ENCODE measurements at regions not wholly inside any gene's neighbourhood (a gene's known extent, or its start where the extent isn't known, plus 50 kb on each side); places are given as distances from the start of the nearest gene placed in this dataset.
"Not testable (repeated sequence)": the region's sequence is repeated elsewhere in the genome, so short reads cannot be mapped to it uniquely, and the experiment has no call there.

DNA sequence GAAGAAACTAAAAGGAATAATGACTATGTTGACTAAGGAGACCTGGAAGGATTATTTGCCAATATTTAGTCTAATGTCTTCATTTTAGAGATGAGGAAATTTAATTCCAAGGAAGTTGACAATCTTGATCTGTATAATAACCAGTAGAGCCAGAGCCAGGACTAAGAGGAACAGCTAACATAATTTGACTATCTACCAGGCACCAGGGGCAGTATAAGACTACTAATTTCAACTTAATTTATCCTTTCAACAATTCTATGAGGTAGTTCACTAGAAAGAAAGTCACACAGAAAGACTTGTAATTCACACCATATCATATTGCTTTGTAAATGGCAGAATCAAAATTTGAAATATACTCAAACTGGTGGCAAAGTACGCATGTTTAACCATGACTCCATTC is 273.0 kb upstream of the STXBP5 start:
- H3K27ac ChIP-seq (ENCODE audit: insufficient read depth, low read length): no peak overlapping the region
- TF ChIP-seq EZH2 (IDR thresholded peaks at IDR 0.05; ENCODE audit: low read length, missing control alignments): no peak
- TF ChIP-seq, protein P1, sequence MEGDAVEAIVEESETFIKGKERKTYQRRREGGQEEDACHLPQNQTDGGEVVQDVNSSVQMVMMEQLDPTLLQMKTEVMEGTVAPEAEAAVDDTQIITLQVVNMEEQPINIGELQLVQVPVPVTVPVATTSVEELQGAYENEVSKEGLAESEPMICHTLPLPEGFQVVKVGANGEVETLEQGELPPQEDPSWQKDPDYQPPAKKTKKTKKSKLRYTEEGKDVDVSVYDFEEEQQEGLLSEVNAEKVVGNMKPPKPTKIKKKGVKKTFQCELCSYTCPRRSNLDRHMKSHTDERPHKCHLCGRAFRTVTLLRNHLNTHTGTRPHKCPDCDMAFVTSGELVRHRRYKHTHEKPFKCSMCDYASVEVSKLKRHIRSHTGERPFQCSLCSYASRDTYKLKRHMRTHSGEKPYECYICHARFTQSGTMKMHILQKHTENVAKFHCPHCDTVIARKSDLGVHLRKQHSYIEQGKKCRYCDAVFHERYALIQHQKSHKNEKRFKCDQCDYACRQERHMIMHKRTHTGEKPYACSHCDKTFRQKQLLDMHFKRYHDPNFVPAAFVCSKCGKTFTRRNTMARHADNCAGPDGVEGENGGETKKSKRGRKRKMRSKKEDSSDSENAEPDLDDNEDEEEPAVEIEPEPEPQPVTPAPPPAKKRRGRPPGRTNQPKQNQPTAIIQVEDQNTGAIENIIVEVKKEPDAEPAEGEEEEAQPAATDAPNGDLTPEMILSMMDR (conservative IDR thresholded peaks at IDR 0.05 in 1 of 2, IDR thresholded peaks at IDR 0.05 in 1 of 2; ENCODE audit: low read depth in 1 of 2, low read length in 2 of 2): no peak
- H3K4me1 ChIP-seq (ENCODE audit: control insufficient read depth, extremely low read depth, insufficient read depth, low read length): no peaks in the 10 kb centered on the region
- H3K4me2 ChIP-seq (ENCODE audit: extremely low read depth, insufficient read depth, low read length): no peak overlapping the region
- peak in 1 of 2 donors; percentile 19 for DNase-seq (ENCODE audit: low read depth in 2 of 2)
- H3K4me3 ChIP-seq (replicated peaks in 1 of 4; ENCODE audit: control extremely low read depth in 1 of 4, insufficient read depth in 1 of 4, low read depth in 3 of 4, low read length in 4 of 4): no peak overlapping the region
- no peak overlapping the region for H3K9ac ChIP-seq (ENCODE audit: insufficient read depth, low read length)
- H2AFZ ChIP-seq (ENCODE audit: low read length): no peak overlapping the region
- no peaks in the 10 kb centered on the region for H3K79me2 ChIP-seq (ENCODE audit: control insufficient read depth, insufficient read depth, low read length)
- H3K36me3 ChIP-seq (ENCODE audit: control insufficient read depth, insufficient read depth, low read length): no peaks in the 10 kb centered on the region
- H3K27me3 ChIP-seq (ENCODE audit: control insufficient read depth, insufficient read depth, low read length): no peaks in the 10 kb centered on the region
- no peaks in the 10 kb centered on the region for H3K9me3 ChIP-seq (ENCODE audit: control insufficient read depth, insufficient read depth, low read depth, low read length)
- no peaks in the 10 kb centered on the region for H4K20me1 ChIP-seq (ENCODE audit: control insufficient read depth, extremely low read depth, insufficient read depth, low read length)

DNA sequence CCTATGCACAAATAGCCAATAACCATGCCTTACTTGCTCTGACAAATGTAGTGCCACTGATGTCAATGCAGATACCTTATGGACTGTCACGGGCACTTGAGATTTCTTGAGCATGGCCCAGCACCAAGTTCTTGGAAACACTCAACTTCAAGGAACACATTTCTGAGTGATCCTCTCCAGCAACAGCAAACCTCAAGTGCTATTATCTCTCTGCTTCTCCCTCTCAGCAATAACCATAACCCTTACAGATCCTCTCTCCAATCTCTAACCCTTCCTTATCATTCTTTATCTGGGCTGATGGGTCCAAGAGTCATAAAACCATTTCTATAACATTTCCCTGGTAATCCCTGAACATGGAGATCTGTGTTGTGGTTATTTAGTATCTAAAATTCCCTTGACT is 266.9 kb upstream of the STXBP5 start:
- H3K9me3 ChIP-seq (ENCODE audit: control insufficient read depth, insufficient read depth, low read depth, low read length): no peaks in the 10 kb centered on the region
- no peak overlapping the region for H3K4me2 ChIP-seq (ENCODE audit: extremely low read depth, insufficient read depth, low read length)
- H2AFZ ChIP-seq (ENCODE audit: low read length): no peak overlapping the region
- DNase-seq (ENCODE audit: low read depth in 2 of 2): no peak
- H3K36me3 ChIP-seq (ENCODE audit: control insufficient read depth, insufficient read depth, low read length): no peaks in the 10 kb centered on the region
- no peak overlapping the region for H3K27ac ChIP-seq (ENCODE audit: insufficient read depth, low read length)
- TF ChIP-seq EZH2 (IDR thresholded peaks at IDR 0.05; ENCODE audit: low read length, missing control alignments): no peak
- TF ChIP-seq, protein P1 (conservative IDR thresholded peaks at IDR 0.05 in 1 of 2, IDR thresholded peaks at IDR 0.05 in 1 of 2; ENCODE audit: low read depth in 1 of 2, low read length in 2 of 2): no peak
- no peaks in the 10 kb centered on the region for H4K20me1 ChIP-seq (ENCODE audit: control insufficient read depth, extremely low read depth, insufficient read depth, low read length)
- no peaks in the 10 kb centered on the region for H3K4me1 ChIP-seq (ENCODE audit: control insufficient read depth, extremely low read depth, insufficient read depth, low read length)
- no peak overlapping the region for H3K9ac ChIP-seq (ENCODE audit: insufficient read depth, low read length)
- H3K4me3 ChIP-seq (replicated peaks in 1 of 4; ENCODE audit: control extremely low read depth in 1 of 4, insufficient read depth in 1 of 4, low read depth in 3 of 4, low read length in 4 of 4): no peak overlapping the region
- H3K27me3 ChIP-seq (ENCODE audit: control insufficient read depth, insufficient read depth, low read length): no peaks in the 10 kb centered on the region
- no peaks in the 10 kb centered on the region for H3K79me2 ChIP-seq (ENCODE audit: control insufficient read depth, insufficient read depth, low read length)

DNA sequence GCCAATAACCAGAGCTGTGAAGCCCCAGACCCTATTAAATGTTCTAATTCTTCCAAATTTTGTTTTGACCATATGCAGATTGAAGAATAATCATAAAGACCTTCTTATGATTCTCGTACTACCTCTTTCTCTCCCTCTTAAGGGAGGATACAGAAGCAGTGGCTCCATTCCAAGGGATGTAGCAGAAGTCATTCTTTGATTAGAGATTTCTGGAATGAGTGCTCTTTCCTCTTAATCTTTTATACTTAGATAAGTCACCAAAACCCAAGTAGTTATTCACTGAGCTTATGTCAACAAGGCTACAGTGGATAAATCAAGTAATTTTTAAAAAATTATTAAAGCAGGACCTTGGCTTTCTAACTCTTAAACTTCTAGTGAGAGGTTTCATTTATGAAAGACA is 266.0 kb upstream of the STXBP5 start:
- Histone ChIP-seq H3K27me3 (ENCODE audit: control insufficient read depth, insufficient read depth, low read length) (no peaks in the 10 kb centered on the region), H3K9me3 (ENCODE audit: control insufficient read depth, insufficient read depth, low read depth, low read length) (no peaks in the 10 kb centered on the region), H3K36me3 (ENCODE audit: control insufficient read depth, insufficient read depth, low read length) (no peaks in the 10 kb centered on the region), H3K79me2 (ENCODE audit: control insufficient read depth, insufficient read depth, low read length) (no peaks in the 10 kb centered on the region), H3K4me1 (ENCODE audit: control insufficient read depth, extremely low read depth, insufficient read depth, low read length) (no peaks in the 10 kb centered on the region), H3K4me2 (ENCODE audit: extremely low read depth, insufficient read depth, low read length) (no peak overlapping the region), H4K20me1 (ENCODE audit: control insufficient read depth, extremely low read depth, insufficient read depth, low read length) (no peaks in the 10 kb centered on the region), H3K27ac (ENCODE audit: insufficient read depth, low read length) (no peak overlapping the region), H2AFZ (ENCODE audit: low read length) (no peak overlapping the region), H3K4me3 (replicated peaks in 1 of 4; ENCODE audit: control extremely low read depth in 1 of 4, insufficient read depth in 1 of 4, low read depth in 3 of 4, low read length in 4 of 4) (no peak overlapping the region), H3K9ac (ENCODE audit: insufficient read depth, low read length) (no peak overlapping the region)
- peak in 1 of 2 donors; percentile 26 for DNase-seq (ENCODE audit: low read depth in 2 of 2)
- TF ChIP-seq EZH2 (IDR thresholded peaks at IDR 0.05; ENCODE audit: low read length, missing control alignments): no peak
- TF ChIP-seq, protein P1 (conservative IDR thresholded peaks at IDR 0.05 in 1 of 2, IDR thresholded peaks at IDR 0.05 in 1 of 2; ENCODE audit: low read depth in 1 of 2, low read length in 2 of 2): no peak

DNA sequence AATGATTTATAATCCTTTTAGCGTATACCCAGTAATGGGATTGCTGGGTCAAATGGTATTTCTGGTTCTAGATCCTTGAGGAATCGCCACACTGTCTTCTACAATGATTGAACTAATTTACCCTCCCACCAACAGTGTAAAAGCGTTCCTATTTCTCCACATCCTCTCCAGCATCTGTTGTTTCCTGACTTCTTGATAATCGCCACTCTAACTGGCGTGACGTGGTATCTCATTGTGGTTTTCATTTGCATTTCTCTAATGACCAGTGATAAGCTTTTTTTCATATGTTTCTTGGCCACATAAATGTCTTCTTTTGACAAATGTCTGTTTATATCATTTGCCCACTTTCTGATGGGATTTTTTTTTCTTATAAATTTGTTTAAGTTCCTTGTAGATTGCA is 264.8 kb upstream of the STXBP5 start:
- H3K4me2 ChIP-seq (ENCODE audit: extremely low read depth, insufficient read depth, low read length); H3K27me3 ChIP-seq (ENCODE audit: control insufficient read depth, insufficient read depth, low read length); H3K4me1 ChIP-seq (ENCODE audit: control insufficient read depth, extremely low read depth, insufficient read depth, low read length); H3K79me2 ChIP-seq (ENCODE audit: control insufficient read depth, insufficient read depth, low read length); H3K4me3 ChIP-seq (replicated peaks in 1 of 4; ENCODE audit: control extremely low read depth in 1 of 4, insufficient read depth in 1 of 4, low read depth in 3 of 4, low read length in 4 of 4); H3K36me3 ChIP-seq (ENCODE audit: control insufficient read depth, insufficient read depth, low read length); H2AFZ ChIP-seq (ENCODE audit: low read length); H3K27ac ChIP-seq (ENCODE audit: insufficient read depth, low read length); H3K9ac ChIP-seq (ENCODE audit: insufficient read depth, low read length); H4K20me1 ChIP-seq (ENCODE audit: control insufficient read depth, extremely low read depth, insufficient read depth, low read length); H3K9me3 ChIP-seq (ENCODE audit: control insufficient read depth, insufficient read depth, low read depth, low read length): not testable (repeated sequence)
- peak in 1 of 2 donors; percentile 38 for DNase-seq (ENCODE audit: low read depth in 2 of 2)
